ENCODE measurements at regions not wholly inside any gene's neighbourhood (a gene's known extent, or its start where the extent isn't known, plus 50 kb on each side); places are given as distances from the start of the nearest gene placed in this dataset.
"Not testable (repeated sequence)": the region's sequence is repeated elsewhere in the genome, so short reads cannot be mapped to it uniquely, and the experiment has no call there.

- TF ChIP-seq CTCF (IDR thresholded peaks at IDR 0.05; ENCODE audit: extremely low read depth, missing control alignments), result no peak
- DNase-seq (ENCODE audit: low spot score), result no peak
Measured at GRCh38 chr10:100625816-100626215, 90.1 kb downstream of the HIF1AN start.

GRCh38 chr10:100628061-100628460 is 92.3 kb downstream of the HIF1AN start:
- no peak for DNase-seq (ENCODE audit: low spot score)
- TF ChIP-seq CTCF (IDR thresholded peaks at IDR 0.05; ENCODE audit: extremely low read depth, missing control alignments), result no peak

- DNase-seq (ENCODE audit: low spot score), result no peak
- TF ChIP-seq CTCF (IDR thresholded peaks at IDR 0.05; ENCODE audit: extremely low read depth, missing control alignments), result no peak
Measured at GRCh38 chr10:100631192-100631591, 95.4 kb downstream of the HIF1AN start.

- TF ChIP-seq CTCF (IDR thresholded peaks at IDR 0.05; ENCODE audit: extremely low read depth, missing control alignments), result no peak
Measured at GRCh38 chr10:100632027-100632426, 96.3 kb downstream of the HIF1AN start.

GRCh38 chr10:100634034-100634433 is 98.3 kb downstream of the HIF1AN start:
- no peak for TF ChIP-seq CTCF (IDR thresholded peaks at IDR 0.05; ENCODE audit: extremely low read depth, missing control alignments)
- no peak for DNase-seq (ENCODE audit: low spot score)

More at GRCh38 chr10:100632027-100632426, 96.3 kb downstream of the HIF1AN start:
- no peak for DNase-seq (ENCODE audit: low spot score)

GRCh38 chr10:100636848-100637553 is 101.3 kb downstream of the HIF1AN start:
- TF ChIP-seq CTCF (IDR thresholded peaks at IDR 0.05; ENCODE audit: extremely low read depth, missing control alignments), result no peak
- no peak for DNase-seq (ENCODE audit: low spot score)

- no peak for DNase-seq (ENCODE audit: low spot score)
- no peak for TF ChIP-seq CTCF (IDR thresholded peaks at IDR 0.05; ENCODE audit: extremely low read depth, missing control alignments)
Measured at GRCh38 chr10:100637785-100638184, 102.0 kb downstream of the HIF1AN start.

GRCh38 chr10:100638969-100639368 is 103.2 kb downstream of the HIF1AN start:
- DNase-seq (ENCODE audit: low spot score), result not testable (repeated sequence)

Data from GM20000 (cell line).